Calu3 (cell line): ENCODE measurements at regions not wholly inside any gene's neighbourhood (a gene's known extent, or its start where the extent isn't known, plus 50 kb on each side); places are given as distances from the start of the nearest gene placed in this dataset.

ENCODE experiments used
- BruUV-seq: library from RNA; stranded (reverse); fragments of 400-500 nt; replicated peaks from 2 replicates; lab custom pipeline; 2021; lab: Mats Ljungman, UMichigan
- CTCF ChIA-PET: fragments of 300-600 bp; sonication (Branson Sonifier 250); formaldehyde crosslinking; loops from one replicate; lab custom pipeline; 2022; ENCODE audit warnings: antibody characterized with exemption; lab: Charles Lee
- DNase-seq: peaks from one replicate; pipeline ENCODE4 v3.0.0; 2022
- H3K27ac Mint-ChIP-seq: one replicate; pipeline ENCODE4 v1.8.0; 2022; ENCODE audit warnings: mixed read lengths; ENCODE audit not compliant: unreplicated experiment
- H3K27me3 Mint-ChIP-seq: one replicate; pipeline ENCODE4 v1.8.0; 2022; ENCODE audit warnings: mixed read lengths; ENCODE audit not compliant: unreplicated experiment
- H3K36me3 Mint-ChIP-seq: one replicate; pipeline ENCODE4 v1.8.0; 2022; ENCODE audit warnings: mild to moderate bottlenecking, moderate library complexity, mixed read lengths; ENCODE audit not compliant: insufficient read depth, unreplicated experiment
- H3K4me1 Mint-ChIP-seq: one replicate; pipeline ENCODE4 v1.8.0; 2022; ENCODE audit warnings: mild to moderate bottlenecking, low read depth, mixed read lengths; ENCODE audit not compliant: unreplicated experiment
- H3K4me3 Mint-ChIP-seq: one replicate; pipeline ENCODE4 v1.8.0; 2022; ENCODE audit warnings: mild to moderate bottlenecking, low read depth, moderate library complexity, mixed read lengths; ENCODE audit not compliant: unreplicated experiment
- H3K9me3 Mint-ChIP-seq: one replicate; pipeline ENCODE4 v1.8.0; 2022; ENCODE audit warnings: low read depth, mixed read lengths; ENCODE audit not compliant: unreplicated experiment
- CTCF ChIP-seq: fragments of 200-600 bp; IDR thresholded peaks from one replicate; pipeline ENCODE4 v1.8.0; 2022; ENCODE audit warnings: antibody characterized with exemption; ENCODE audit not compliant: unreplicated experiment
- intact Hi-C: fragments of 100-400 bp; cut with micrococcal nuclease; formaldehyde crosslinking; loops from one replicate; pipeline ENCODE4 v1.10.0; 2022; ENCODE audit not compliant: unreplicated experiment

- Mint-ChIP-seq H3K9me3 (no peaks in the 10 kb centered on the region), H3K4me3 (no peak overlapping the region), H3K4me1 (no peaks in the 10 kb centered on the region), H3K36me3 (no peaks in the 10 kb centered on the region), H3K27ac (no peak overlapping the region), H3K27me3 (no peaks in the 10 kb centered on the region)
- intact Hi-C loops: no loop called here
- CTCF ChIA-PET: no interaction called here
- no peak for TF ChIP-seq CTCF
- BruUV-seq: no TSS peak
- DNase-seq: no peak
Observed at GRCh38 chr7:121576148-121576917, 180.2 kb upstream of the FAM3C start.

- no TSS peak for BruUV-seq
- TF ChIP-seq CTCF: no peak
- H3K36me3 Mint-ChIP-seq: no peaks in the 10 kb centered on the region
- H3K9me3 Mint-ChIP-seq: no peaks in the 10 kb centered on the region
- intact Hi-C loops: no loop called here
- CTCF ChIA-PET: interaction anchor here (0.7 kb wide), 1 partner anchor 219 kb away, joined by 3 read pairs; no protein-coding TSS in a partner anchor
- no peak for DNase-seq
- no peak overlapping the region for H3K27ac Mint-ChIP-seq
- no peaks in the 10 kb centered on the region for H3K27me3 Mint-ChIP-seq
- no peaks in the 10 kb centered on the region for H3K4me1 Mint-ChIP-seq
- no peak overlapping the region for H3K4me3 Mint-ChIP-seq
Observed at GRCh38 chr7:121575194-121575765, 179.2 kb upstream of the FAM3C start.

GRCh38 chr7:121574109-121574508 is 178.0 kb upstream of the FAM3C start:
- no peak overlapping the region for H3K27ac Mint-ChIP-seq

GRCh38 chr7:121572615-121573014 is 176.5 kb upstream of the FAM3C start:
- Mint-ChIP-seq H3K9me3 (no peaks in the 10 kb centered on the region), H3K4me1 (no peaks in the 10 kb centered on the region), H3K27me3 (no peaks in the 10 kb centered on the region), H3K36me3 (no peaks in the 10 kb centered on the region), H3K27ac (no peak overlapping the region), H3K4me3 (no peak overlapping the region)
- no peak for TF ChIP-seq CTCF
- DNase-seq: no peak
- CTCF ChIA-PET: interaction anchor here (0.8 kb wide), 1 partner anchor 14 kb away, joined by 3 read pairs; no protein-coding TSS in a partner anchor
- intact Hi-C loops: no loop called here
- BruUV-seq: no TSS peak

More at GRCh38 chr7:121574109-121574508, 178.0 kb upstream of the FAM3C start:
- CTCF ChIA-PET: no interaction called here
- no peak for DNase-seq
- no peak for TF ChIP-seq CTCF
- H3K4me1 Mint-ChIP-seq: no peaks in the 10 kb centered on the region
- H3K9me3 Mint-ChIP-seq: no peaks in the 10 kb centered on the region
- no peak overlapping the region for H3K4me3 Mint-ChIP-seq
- no TSS peak for BruUV-seq
- intact Hi-C loops: no loop called here
- H3K27me3 Mint-ChIP-seq: no peaks in the 10 kb centered on the region
- H3K36me3 Mint-ChIP-seq: no peaks in the 10 kb centered on the region
